ENCODE measurements at regions not wholly inside any gene's neighbourhood (a gene's known extent, or its start where the extent isn't known, plus 50 kb on each side); places are given as distances from the start of the nearest gene placed in this dataset.
"Not testable (repeated sequence)": the region's sequence is repeated elsewhere in the genome, so short reads cannot be mapped to it uniquely, and the experiment has no call there.

DNA sequence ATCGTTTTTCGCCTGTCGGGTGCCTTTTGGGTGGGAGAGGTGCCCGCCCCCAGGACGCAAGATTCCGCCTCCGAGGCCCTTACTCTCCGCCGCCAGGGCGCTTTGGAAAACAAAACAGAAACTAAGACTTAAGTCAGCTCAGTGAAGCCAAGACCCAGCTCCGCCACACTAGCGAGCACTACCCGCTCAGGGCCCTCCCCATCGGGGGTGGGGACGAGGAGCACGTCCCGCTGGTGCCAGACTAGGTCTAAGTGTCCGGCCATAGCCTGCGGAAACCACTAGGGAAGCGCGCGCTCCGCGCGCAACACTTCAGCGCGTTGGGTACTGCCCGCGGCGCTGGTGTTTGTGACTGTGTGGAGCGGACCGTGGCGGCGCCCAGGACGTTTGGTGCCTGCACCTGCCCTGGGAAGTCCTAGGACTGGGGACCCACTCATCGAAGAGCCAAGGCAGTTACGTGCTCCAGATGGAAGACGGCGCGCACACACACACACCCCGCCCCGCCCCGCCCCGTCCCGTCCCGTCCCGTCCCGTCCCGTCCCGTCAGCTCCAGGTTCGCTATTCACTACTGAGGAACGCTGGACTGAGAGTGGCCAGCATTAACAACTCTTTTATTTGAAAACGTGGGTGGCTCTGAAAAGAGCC, 57.6 kb upstream of the BOLA1 start:
- FAIRE-seq; H2AFZ ChIP-seq (ENCODE audit: control insufficient read depth, low read depth, low read length); SMC1A ChIA-PET (ENCODE audit: uncharacterized antibody, unreplicated experiment); H3K4me1 ChIP-seq (ENCODE audit: control insufficient read depth, insufficient read depth, low read length); in situ Hi-C loops (cut with MboI); H3K9ac ChIP-seq (ENCODE audit: control insufficient read depth, insufficient read depth, low read length); BruUV-seq (replicated peaks); H4K20me1 ChIP-seq (ENCODE audit: control insufficient read depth, insufficient read depth); H3K36me3 ChIP-seq (ENCODE audit: control insufficient read depth in 2 of 2, insufficient read depth in 2 of 2, low read length in 1 of 2); H3K27me3 ChIP-seq (replicated peaks in 1 of 2; ENCODE audit: control insufficient read depth in 2 of 2, insufficient read depth in 2 of 2, low read length in 1 of 2); CTCF ChIA-PET; H3K4me2 ChIP-seq (ENCODE audit: control insufficient read depth, insufficient read depth); H3K27ac ChIP-seq (ENCODE audit: control insufficient read depth, insufficient read depth); intact Hi-C loops (cut with micrococcal nuclease; ENCODE audit: unreplicated experiment); POLR2A ChIA-PET; DNase-seq (ENCODE audit: low read depth, low spot score); H3K4me3 ChIP-seq; RAD21 ChIA-PET (ENCODE audit: unreplicated experiment); H3K9me3 ChIP-seq (replicated peaks; ENCODE audit: control insufficient read depth, insufficient read depth, low read length): not testable (repeated sequence)
- no CpG with 5 or more reads among the region's 53 CpGs for WGBS (ENCODE audit: insufficient coverage, insufficient replicate concordance, low lambda C conversion rate, missing lambda C conversion rate)
- ATAC-seq, result peak; percentile 69
- peaks cover 34% of the 10 kb centered on the region for H3K79me2 ChIP-seq (ENCODE audit: control insufficient read depth, insufficient read depth, low read length)

DNA sequence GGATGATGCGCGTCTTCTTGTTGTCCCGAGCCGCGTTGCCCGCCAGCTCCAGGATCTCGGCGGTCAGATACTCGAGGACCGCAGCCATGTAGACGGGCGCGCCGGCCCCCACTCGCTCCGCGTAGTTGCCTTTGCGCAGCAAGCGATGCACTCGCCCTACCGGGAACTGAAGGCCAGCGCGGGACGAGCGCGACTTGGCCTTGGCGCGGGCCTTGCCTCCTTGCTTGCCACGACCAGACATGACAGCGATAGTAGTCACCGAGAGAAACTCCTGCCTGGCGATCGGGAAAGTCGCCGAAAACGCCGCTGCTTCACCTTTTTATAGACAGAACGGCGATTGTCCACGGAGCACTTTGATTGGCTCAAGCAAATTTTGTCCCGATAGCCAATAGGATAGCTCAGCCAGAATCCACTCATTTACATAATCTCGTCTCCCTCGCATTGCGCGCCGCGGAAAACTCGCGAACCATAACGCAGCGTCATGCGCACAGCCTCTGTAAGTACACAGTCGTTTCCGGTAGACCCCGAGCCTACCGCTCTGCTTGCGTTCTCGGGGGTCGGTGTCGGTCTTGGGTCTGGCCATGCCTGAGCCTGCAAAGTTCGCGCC, 56.8 kb upstream of the BOLA1 start:
- intact Hi-C loops (cut with micrococcal nuclease; ENCODE audit: unreplicated experiment); H3K9me3 ChIP-seq (replicated peaks; ENCODE audit: control insufficient read depth, insufficient read depth, low read length); H3K36me3 ChIP-seq (ENCODE audit: control insufficient read depth in 2 of 2, insufficient read depth in 2 of 2, low read length in 1 of 2); H3K27ac ChIP-seq (ENCODE audit: control insufficient read depth, insufficient read depth); H2AFZ ChIP-seq (ENCODE audit: control insufficient read depth, low read depth, low read length); DNase-seq (ENCODE audit: low read depth, low spot score); H4K20me1 ChIP-seq (ENCODE audit: control insufficient read depth, insufficient read depth); H3K4me2 ChIP-seq (ENCODE audit: control insufficient read depth, insufficient read depth); H3K4me3 ChIP-seq; RAD21 ChIA-PET (ENCODE audit: unreplicated experiment); in situ Hi-C loops (cut with MboI); H3K27me3 ChIP-seq (replicated peaks in 1 of 2; ENCODE audit: control insufficient read depth in 2 of 2, insufficient read depth in 2 of 2, low read length in 1 of 2); H3K9ac ChIP-seq (ENCODE audit: control insufficient read depth, insufficient read depth, low read length): not testable (repeated sequence)
- BruUV-seq (replicated peaks), result TSS peak; percentile 93
- SMC1A ChIA-PET (ENCODE audit: uncharacterized antibody, unreplicated experiment), result interaction anchor here (2.1 kb wide), 1 partner anchor 44 kb away, joined by 15 read pairs; a partner anchor contains a TSS
- Histone ChIP-seq H3K79me2 (ENCODE audit: control insufficient read depth, insufficient read depth, low read length) (peaks cover 43% of the 10 kb centered on the region), H3K4me1 (ENCODE audit: control insufficient read depth, insufficient read depth, low read length) (peaks cover 12% of the 10 kb centered on the region)
- no CpG with 5 or more reads among the region's 62 CpGs for WGBS (ENCODE audit: insufficient coverage, insufficient replicate concordance, low lambda C conversion rate, missing lambda C conversion rate)
- POLR2A ChIA-PET, result interaction anchor here (3.1 kb wide), 1 partner anchor 45 kb away, joined by 57 read pairs; a partner anchor contains a TSS
- FAIRE-seq (peak; percentile 87), ATAC-seq (peak; percentile 64)
- CTCF ChIA-PET, result interaction anchor here (1.7 kb wide), 1 partner anchor 45 kb away, joined by 9 read pairs; a partner anchor contains a TSS
